Embryonic facial prominence (tissue), 1 donor: ENCODE measurements at regions not wholly inside any gene's neighbourhood (a gene's known extent, or its start where the extent isn't known, plus 50 kb on each side); places are given as distances from the start of the nearest gene placed in this dataset.
"Not testable (repeated sequence)": the region's sequence is repeated elsewhere in the genome, so short reads cannot be mapped to it uniquely, and the experiment has no call there.

Experiments used
- DNase-seq: peaks from one replicate; pipeline ENCODE4 v3.0.0-alpha.2; 2016; ENCODE audit errors: extremely low spot score

DNA sequence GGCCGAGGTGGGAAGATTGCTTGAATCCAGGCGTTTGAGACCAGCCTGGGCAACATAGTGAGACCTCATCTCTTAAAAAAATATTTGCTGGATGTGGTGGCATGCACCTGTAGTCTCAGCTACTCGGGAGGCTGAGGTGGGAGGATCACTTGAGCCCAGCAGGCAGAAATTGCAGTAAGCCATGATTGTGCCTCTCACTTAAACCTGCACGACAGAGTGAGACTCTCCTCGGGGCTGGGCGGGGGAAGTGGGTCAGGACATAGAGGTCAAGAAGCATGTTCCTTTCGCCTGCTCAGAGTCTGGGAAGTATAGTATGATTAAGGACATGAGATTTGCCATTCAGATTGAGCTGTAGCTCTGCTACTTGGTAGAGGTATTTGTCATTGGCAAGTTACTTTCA lies 52.3 kb downstream of the SEPTIN7 start:
- not testable (repeated sequence) for DNase-seq

DNA sequence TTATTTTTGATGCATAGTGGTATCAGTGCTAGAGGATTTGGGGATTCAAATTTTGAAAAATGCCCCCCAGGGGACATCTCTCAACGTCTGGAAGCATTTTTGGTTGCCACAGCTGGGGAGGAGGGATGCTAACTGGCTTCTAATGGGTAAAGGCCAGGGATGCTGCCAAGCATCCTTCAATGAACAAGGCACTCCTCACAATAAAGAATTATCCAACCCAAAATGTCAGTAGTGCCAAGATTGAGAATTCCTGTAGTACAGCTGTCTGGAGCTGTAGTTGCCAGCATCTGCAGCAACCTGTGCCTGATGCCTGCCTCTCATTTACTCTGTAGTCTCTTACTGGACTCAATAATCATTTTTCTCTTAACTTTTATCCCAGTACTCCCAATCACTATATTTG lies 53.5 kb downstream of the SEPTIN7 start:
- DNase-seq: no peak

DNA sequence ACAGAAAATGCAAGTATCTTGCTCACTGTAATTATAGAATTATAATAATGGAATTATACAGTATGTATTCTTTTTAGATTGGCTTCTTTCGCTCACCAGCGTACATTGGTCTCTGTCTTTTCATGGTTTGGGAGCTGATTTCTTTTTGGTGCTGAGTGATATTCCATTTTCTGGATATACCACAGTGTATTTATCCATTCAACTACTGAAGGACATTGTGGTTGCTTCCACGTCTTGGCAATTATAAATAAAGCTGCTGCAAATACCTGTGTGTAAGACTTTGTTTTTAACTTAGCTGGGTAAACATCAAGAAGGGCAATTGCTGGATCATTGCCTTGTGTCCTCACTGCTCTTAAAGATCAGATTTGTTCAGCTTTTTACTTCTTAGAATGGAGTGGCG lies 55.3 kb downstream of the SEPTIN7 start:
- no peak for DNase-seq

DNA sequence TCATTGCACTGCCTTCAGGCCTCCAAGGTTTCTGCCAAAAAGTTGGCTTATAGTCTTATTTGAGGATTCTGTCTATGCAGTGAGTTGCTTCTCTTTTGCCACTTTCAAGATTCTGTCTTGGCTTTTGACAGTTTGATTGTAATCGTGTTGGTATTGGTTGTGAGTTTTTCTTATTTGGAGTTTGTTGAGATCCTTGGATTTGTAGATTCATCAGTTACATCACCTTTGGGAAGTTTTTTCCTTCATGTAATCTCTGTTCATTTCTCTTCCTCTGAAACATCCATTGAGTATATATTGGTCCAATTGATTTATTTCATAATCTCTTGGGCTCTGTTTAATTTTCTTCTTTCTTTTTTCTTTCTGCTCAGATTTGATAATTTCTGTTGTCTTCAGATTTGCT lies 59.8 kb downstream of the SEPTIN7 start:
- DNase-seq: no peak

DNA sequence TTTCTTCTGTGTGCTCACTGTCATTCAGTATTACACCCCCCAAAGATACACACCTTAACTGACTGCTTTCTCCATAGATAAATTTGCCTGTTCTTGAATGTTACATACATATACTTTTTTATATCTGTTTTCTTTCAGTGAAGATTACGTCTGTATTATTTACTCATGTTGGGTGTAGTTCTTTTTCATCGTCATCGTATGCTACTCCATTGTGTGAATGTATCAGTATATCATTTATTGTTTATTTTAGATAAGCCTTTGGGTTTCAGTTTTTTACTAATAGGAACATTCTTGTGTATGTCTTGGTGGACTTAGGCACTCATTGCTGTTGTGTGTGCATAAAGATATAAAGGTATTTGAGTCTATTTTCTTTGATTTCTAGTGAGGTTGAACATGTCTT lies 64.4 kb downstream of the SEPTIN7 start:
- DNase-seq: no peak

DNA sequence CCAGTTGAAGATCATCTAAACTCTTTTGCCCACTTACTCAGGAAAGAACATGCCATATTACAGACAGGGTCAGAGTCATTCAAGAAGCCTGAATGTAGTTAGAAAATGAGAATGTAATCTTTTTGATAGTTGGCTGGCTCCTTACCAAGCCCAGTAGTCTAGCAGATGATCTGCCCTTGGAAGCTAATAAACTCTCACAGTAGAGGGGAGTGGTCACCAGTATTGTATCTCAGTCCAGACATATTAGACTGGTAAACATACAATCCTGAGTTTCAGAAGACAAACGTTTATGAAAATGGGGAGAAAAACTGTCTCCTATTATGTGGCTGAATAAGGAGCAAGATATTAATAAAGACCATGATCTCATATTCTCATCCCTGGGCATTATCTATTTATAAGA lies 65.3 kb downstream of the SEPTIN7 start:
- DNase-seq: no peak

DNA sequence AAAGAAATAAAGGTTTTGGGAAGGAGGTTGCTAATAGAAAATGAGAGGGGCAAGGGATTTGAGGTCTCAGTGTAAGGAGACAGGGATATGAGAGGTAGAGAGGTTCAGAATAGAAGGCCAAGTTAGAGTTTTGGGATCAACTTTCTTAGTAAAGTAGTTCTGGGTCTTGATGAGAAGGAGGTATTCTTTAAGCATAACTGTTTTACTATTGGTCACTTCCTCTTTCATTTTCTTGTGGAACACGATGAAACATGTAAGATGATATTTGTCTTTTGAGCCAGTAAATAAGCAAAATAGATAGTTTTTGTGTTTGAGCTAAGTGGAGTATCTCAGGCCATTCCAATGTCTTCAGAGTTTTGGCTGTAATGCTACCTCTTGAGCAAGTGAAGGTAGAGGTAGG lies 68.3 kb downstream of the SEPTIN7 start:
- not testable (repeated sequence) for DNase-seq

DNA sequence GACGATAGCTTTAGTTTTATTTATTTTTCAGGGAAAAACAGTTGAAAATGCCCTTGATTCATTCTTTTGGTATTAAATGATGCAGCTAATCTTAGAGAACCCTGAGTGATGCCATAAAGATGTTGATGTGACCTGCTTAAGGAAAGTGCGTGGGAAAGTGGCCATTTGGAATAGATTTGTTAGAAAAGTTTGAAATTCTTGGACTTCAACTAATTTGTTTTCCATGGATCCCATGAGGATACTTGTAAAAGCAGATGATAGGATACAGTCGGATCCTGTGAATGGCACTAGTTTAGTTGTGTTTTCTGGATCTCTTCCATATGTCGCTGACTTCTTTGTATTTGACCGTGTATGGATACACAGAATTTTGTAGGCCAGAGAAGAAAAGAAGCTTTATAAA lies 69.0 kb downstream of the SEPTIN7 start:
- DNase-seq: no peak

DNA sequence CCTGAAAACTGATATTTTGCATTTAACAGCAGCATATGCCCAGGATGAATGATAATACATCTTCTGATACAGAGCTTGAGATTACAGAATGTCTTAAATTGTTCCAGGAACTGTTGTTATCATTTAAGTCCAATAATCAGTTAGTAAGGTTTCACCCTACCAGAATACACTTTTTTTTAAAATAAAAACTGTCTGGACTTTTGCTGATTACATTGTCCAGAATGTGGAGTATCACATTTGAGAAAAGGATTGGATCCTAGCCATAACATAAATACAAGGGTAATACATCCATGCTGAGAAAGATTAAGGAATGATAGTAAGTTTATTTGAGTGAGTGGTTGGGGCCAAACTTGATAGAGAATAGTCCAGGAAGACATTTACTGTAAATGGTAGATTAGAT lies 71.0 kb downstream of the SEPTIN7 start:
- no peak for DNase-seq

DNA sequence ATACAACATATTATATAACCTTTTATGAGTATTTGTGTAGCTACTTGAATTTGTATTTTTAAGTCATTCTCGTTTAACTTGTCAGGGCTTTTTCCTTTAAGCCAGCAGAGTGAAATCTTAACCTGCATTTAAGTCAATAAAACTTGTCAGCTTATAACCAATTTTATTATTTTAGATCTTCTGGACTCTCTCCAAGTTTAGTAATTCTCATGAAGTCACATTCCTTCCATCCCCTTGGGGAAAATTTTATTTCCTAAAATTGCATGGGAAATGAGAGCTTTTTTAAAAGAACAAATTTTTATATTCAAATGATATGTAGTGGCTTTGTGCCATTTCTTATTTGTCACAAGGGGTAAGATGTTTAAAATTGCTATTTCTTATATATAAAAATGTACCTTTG lies 74.0 kb downstream of the SEPTIN7 start:
- no peak for DNase-seq

DNA sequence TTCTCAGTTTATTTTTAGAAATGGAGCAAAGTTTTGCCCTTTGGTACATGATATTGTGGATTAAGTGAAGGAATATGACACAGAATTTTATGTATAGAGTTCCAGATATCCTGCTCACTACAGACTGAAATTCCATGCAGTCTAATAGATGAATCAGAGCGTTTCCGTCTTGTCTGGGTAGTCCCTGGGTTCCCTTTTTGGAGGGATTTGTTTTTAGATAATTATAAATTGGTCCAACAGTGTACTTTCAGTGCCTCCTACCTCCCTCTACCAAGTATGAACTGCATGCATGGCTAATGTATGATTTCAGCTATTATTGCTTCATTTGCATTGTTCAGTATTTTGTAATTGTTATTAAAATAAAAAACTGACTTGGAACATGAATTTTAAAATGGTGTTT lies 74.4 kb downstream of the SEPTIN7 start:
- no peak for DNase-seq

DNA sequence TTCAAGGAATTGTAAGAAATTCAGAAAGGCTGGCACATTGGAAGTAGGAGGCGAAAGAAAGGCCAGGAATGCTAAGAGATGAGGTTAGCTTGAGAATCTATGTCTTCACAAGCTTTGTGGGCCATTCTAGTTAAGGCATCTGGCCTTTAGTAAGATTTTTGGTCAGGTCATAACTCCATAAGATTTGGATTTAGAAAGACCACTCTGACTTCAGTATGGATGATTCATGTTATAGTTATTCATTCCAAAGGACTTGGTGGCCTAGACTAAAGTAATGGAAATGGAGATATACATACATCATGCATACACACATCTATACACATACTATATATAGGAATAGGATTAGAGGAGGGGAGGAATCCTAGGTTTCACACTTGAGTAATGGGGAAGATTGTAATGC lies 77.5 kb downstream of the SEPTIN7 start:
- no peak for DNase-seq

DNA sequence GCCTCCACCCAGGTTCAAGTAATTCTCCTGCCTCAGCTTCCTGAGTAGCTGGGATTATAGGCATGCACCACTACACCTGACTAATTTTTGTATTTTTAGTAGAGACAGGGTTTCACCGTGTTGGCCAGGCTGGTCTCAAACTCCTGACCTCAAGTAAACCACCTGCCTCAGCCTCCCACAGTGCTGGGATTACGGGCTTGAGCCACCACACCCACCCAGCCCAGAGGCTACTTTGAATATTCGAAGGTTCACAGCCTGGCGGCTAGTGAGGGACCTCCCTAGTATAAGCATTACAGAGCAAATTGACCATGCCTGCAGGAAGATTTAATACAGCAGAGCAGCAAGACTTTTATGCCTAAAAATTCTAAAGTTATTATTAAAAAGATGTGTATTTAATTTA lies 86.6 kb downstream of the SEPTIN7 start:
- not testable (repeated sequence) for DNase-seq

DNA sequence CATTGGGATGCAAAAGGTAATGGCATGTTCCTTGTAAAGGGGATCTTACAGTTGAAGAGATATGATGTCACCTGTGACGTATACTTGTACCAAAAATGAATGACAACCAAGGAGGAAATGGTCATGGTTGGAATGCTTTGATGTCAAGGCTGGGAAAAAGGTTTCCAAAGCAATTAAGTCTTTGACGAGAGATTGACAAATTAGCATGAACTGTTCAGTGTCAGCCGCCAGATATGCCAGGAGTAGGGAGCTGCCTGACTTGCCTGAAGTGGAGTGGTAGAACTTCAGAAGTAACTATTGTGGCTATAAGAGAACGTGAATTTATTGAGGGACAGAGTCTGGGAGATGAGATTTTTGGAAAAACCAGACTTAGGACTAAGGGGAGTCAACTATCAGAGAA lies 88.1 kb downstream of the SEPTIN7 start:
- no peak for DNase-seq

DNA sequence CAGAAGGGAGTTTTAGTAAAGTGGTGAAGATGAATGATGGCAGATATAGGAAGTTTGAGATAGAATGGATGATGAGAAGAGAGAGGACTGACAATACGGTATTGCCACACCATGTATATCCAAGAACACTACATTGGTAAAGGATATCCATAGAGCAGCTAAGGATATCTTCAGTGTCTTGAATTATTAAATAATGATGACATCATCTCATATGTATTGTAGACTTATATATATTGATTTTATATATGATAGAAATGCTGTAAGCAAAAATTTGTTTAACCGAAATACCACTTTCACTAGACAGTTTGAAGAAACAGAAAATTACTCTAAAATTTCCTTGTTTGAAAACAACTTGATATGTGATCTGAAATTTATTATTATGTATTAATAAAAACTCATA lies 89.0 kb downstream of the SEPTIN7 start:
- no peak for DNase-seq

DNA sequence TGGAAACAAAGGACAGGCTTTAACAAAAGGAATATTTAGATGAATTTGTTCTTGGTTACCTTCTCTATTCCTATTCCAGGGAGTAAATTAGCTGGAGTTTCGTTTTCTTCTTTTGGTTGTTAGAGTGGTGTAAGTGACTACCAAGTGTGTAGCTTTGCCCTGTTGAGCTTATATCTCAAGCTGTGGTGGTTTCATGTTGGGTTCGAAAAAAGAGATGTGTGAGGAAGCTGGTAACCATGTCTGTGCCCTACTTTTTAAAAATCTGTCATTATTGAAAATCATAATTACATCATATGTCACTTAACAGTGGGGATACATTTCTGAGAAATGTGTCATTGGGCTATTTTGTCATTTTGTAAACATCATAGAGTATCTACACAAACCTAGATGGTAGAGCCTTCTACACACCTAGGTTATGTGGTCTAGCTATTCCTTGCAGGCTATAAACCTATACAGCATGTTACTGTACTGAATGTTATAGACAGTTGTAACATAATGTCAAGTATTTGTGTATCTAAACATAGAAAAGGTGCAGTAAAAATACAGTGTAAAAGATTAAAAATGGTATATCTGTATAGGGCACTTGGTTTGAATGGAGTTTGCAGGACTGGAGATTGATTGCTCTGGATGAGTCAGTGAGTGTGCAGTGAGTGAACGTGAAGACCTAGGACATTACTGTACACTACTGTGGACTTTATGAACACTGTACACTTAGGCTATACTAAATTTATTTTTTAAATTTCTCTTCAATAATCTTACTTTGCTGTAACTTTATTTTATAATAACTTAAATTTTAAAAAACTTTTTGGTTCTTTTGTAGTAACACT lies 90.4 kb downstream of the SEPTIN7 start:
- DNase-seq: no peak

DNA sequence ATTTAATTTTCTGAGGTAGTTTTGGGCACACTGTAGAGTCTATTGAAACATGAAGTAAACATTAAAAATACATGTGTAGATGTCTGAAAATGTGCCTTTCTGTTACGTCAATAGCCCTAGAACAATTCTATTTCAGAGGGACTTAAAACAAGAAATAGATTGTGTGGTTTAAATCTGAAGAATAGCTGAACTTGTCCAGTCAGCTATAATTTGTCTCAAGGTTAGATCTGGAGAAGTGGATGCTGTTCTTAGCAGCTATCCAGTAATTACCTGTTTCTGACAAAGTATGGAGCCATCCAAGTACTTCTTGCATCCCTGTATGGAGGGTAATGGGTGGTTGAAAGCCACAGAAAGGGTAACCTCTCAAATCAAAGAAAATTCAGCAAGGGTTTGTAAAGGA lies 92.8 kb downstream of the SEPTIN7 start:
- DNase-seq: no peak

DNA sequence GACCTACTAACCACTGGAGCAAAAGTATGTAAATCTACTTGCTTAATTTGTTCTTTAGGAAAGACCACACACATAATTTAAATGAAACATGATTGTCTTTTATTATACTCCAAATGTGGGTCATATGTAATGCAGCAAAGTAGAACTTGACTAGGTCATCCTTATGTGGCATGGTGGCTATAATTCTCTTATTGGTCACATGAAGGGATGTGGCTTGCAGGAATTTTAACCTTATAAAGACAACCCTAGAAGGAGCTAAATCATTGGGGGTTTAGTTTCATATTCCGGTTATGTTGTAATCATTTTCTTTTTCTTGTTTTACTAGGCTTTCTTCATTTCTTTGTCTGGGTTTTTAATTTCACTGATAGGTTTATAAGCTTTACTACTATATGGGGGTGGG lies 93.9 kb downstream of the SEPTIN7 start:
- DNase-seq: no peak

DNA sequence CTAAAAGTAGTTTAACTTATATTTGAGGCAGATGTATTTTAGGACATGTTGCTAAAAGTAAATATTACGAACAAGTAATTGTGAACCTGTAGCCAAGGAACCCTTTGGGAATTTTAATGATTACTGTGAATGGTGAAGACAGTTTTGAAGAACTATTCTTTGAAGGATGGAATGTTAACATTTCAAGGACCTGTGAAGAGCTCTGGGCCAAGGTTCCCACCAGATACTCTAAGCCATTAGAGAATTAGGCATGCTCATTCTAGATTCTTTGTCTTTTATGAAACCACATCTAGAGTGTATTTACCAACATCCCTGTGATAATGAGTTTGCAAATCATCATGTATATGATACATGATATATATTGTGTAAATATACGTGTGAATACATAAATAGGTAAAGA lies 99.8 kb downstream of the SEPTIN7 start:
- DNase-seq: no peak

DNA sequence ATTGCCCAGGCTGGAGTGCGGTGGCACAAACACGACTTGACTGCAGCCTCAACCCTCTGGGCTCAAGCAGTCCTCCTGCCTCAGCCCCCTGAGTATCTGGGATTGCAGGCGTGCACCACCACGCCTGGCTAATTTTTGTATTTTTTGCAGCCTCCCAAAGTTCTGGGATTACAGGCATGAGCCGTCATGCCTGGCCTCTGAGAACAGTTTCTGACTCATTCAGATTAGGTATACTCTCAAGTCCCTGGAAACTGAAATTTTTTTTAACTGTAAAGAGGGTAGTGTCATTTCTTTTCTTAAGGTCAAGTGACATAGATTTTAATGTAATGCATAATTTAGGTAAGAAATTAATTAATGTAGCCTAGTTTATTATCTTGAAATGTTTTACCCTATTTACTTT lies 104.7 kb downstream of the SEPTIN7 start:
- DNase-seq: no peak

DNA sequence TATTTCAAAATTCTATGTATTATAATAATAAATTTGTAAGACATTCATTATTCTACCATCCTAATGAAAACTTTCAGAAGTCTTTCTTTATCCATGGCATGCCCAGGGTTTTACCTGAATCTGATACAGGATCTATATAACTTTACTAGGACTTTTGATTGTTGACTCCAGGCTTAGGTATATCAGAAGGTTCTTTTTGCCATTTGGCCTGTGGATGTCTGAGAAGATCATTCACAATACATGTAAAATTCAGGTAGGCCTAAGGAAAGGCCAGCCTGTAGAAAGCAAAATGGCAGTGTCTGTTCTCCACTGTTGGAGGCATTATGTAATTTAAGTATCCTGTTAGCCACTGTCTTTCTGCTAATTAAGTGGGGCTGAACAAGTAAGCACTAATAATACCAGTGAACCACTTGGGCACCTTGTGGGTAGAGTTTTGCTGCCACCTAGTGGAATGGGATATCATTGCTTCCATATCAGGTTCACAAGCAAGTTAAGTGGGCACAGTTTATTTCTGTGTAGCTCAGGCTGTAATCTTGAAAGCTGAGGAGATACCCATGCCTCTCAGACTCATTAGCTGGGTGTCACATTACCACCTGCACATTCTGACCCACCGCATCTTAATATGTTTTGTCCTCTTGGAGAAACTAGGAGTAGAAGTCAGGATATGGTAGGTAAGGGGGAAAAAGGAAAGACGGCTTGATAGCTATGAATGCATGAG lies 105.5 kb downstream of the SEPTIN7 start:
- peak; percentile 30 for DNase-seq

DNA sequence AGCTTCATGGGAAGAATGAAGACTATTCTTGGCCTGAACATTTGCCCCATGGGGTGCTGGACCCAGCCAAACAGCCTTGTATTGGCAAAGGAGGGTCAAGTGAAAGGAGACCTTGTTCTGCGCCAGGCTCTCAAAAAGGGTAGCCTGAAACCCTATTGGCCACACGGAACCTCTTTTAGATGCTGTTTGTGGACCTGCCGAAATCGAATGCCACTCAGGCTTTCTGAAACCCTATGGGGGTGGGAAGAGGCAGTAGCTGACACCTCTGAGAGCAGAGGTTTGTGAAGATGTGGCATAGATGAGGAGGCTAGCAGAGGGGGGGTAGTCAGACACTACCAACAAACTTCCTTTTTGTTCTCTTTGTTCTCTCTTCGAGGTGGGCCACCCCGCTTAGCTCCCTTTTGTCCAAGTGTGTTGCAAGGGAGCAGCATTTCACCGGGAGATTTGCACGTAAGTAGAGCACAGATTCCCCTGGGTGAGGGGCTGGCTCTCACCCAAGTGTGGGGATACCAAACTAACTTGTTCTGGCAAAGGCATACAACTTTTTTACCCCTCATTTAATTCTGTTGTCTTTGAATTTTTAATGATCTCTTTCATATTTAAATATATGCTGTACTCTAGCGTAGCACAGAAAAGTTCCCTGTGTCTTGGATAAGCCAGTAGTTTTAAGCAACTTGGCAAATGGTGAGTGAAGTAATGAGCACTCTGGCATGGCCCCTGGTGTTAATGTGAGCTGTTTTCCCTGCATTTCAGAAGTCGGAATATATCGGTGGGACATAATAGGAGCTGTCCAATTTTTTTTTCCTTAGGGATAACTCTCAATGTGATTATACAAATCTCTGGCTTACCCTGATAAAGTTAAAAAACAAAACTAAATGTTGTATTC lies 107.7 kb downstream of the SEPTIN7 start:
- no peak for DNase-seq
